WTC11 (cell line): ENCODE measurements at regions not wholly inside any gene's neighbourhood (a gene's known extent, or its start where the extent isn't known, plus 50 kb on each side); places are given as distances from the start of the nearest gene placed in this dataset.
"Not testable (repeated sequence)": the region's sequence is repeated elsewhere in the genome, so short reads cannot be mapped to it uniquely, and the experiment has no call there.

Source experiments
- ATAC-seq: fragments of 200-7000 bp; cut with Tn5 transposase; 2 replicates; pipeline ENCODE4 v1.10.0; 2021; ENCODE audit warnings: mild to moderate bottlenecking, moderate library complexity
- CTCF ChIA-PET: fragments of 300-600 bp; sonication (Branson Sonifier 250); formaldehyde crosslinking; loops from one replicate; lab custom pipeline; 2021; ENCODE audit warnings: antibody characterized with exemption; lab: Charles Lee
- POLR2A ChIA-PET: fragments of 350-600 bp; sonication (Branson Sonifier 250); formaldehyde crosslinking; loops from one replicate; lab custom pipeline; 2021; ENCODE audit warnings: antibody characterized with exemption; lab: Charles Lee
- DNase-seq: peaks from one replicate; pipeline ENCODE4 v3.0.0; 2021; ENCODE audit warnings: low spot score
- H3K27ac Mint-ChIP-seq: 2 replicates; pipeline ENCODE4 v1.8.0; 2021; ENCODE audit warnings: mixed read lengths
- H3K27me3 Mint-ChIP-seq: 2 replicates; pipeline ENCODE4 v1.8.0; 2021; ENCODE audit warnings: low read depth, mild to moderate bottlenecking, moderate library complexity, mixed read lengths
- H3K36me3 Mint-ChIP-seq: 2 replicates; pipeline ENCODE4 v1.8.0; 2021; ENCODE audit warnings: mixed read lengths
- H3K4me1 Mint-ChIP-seq: 2 replicates; pipeline ENCODE4 v1.8.0; 2022; ENCODE audit warnings: mixed read lengths
- H3K4me3 Mint-ChIP-seq: 2 replicates; pipeline ENCODE4 v1.8.0; 2021; ENCODE audit warnings: mild to moderate bottlenecking, moderate library complexity, mixed read lengths
- H3K9me3 Mint-ChIP-seq: 2 replicates; pipeline ENCODE4 v1.8.0; 2021; ENCODE audit warnings: mixed read lengths
- ATF6 ChIP-seq: sonication (generic); formaldehyde crosslinking; IDR thresholded peaks from 2 replicates; pipeline ENCODE4 v1.8.1; 2023; ENCODE audit warnings: mild to moderate bottlenecking, missing genetic modification reagents
- CREM ChIP-seq: sonication (generic); formaldehyde crosslinking; IDR thresholded peaks from 2 replicates; pipeline ENCODE4 v1.8.1; 2022; ENCODE audit warnings: mild to moderate bottlenecking, missing genetic modification reagents, moderate library complexity
- E2F1 ChIP-seq: sonication (generic); formaldehyde crosslinking; IDR thresholded peaks from 2 replicates; pipeline ENCODE4 v1.8.0; 2022; ENCODE audit warnings: mild to moderate bottlenecking, missing genetic modification reagents
- HMGXB4 ChIP-seq: sonication (generic); formaldehyde crosslinking; IDR thresholded peaks from 2 replicates; pipeline ENCODE4 v1.8.1; 2023; ENCODE audit warnings: mild to moderate bottlenecking, moderate library complexity, missing genetic modification reagents
- IRF1 ChIP-seq: sonication (generic); formaldehyde crosslinking; IDR thresholded peaks from 2 replicates; pipeline ENCODE4 v1.8.0; 2023; ENCODE audit warnings: missing genetic modification reagents
- NFE2L1 ChIP-seq: sonication (generic); formaldehyde crosslinking; IDR thresholded peaks from 2 replicates; pipeline ENCODE4 v1.8.1; 2023; ENCODE audit warnings: missing genetic modification reagents
- NR2C2 ChIP-seq: sonication (generic); formaldehyde crosslinking; IDR thresholded peaks from 2 replicates; pipeline ENCODE4 v1.8.0; 2022; ENCODE audit warnings: mild to moderate bottlenecking, missing genetic modification reagents
- PRRX2 ChIP-seq: fragments of 250-450 bp; sonication (Bioruptor Pico); IDR thresholded peaks from 2 replicates; pipeline ENCODE4 v1.8.0; 2021; ENCODE audit warnings: mild to moderate bottlenecking
- SMAD3 ChIP-seq: sonication (generic); formaldehyde crosslinking; IDR thresholded peaks from 2 replicates; pipeline ENCODE4 v1.8.0; 2022; ENCODE audit warnings: missing genetic modification reagents, mild to moderate bottlenecking, borderline replicate concordance
- STAT6 ChIP-seq: sonication (generic); formaldehyde crosslinking; conservative IDR thresholded peaks from 2 replicates; pipeline ENCODE4 v1.8.1; 2023; ENCODE audit warnings: mild to moderate bottlenecking, low read depth, missing genetic modification reagents, moderate library complexity
- TCF7 ChIP-seq: sonication (generic); formaldehyde crosslinking; IDR thresholded peaks from 2 replicates; pipeline ENCODE4 v1.8.0; 2022; ENCODE audit warnings: mild to moderate bottlenecking, low read depth, missing genetic modification reagents, moderate library complexity
- ZBTB21 ChIP-seq: sonication (generic); formaldehyde crosslinking; IDR thresholded peaks from 2 replicates; pipeline ENCODE4 v1.8.1; 2023; ENCODE audit warnings: mild to moderate bottlenecking, missing genetic modification reagents, borderline replicate concordance
- ZNF281 ChIP-seq: sonication (generic); formaldehyde crosslinking; IDR thresholded peaks from 2 replicates; pipeline ENCODE4 v1.8.0; 2023; ENCODE audit warnings: mild to moderate bottlenecking, missing genetic modification reagents
- ZNF425 ChIP-seq: fragments of 250-450 bp; sonication (Bioruptor Pico); conservative IDR thresholded peaks from 2 replicates; pipeline ENCODE4 v1.9.0; 2021; ENCODE audit warnings: mild to moderate bottlenecking
- ZSCAN18 ChIP-seq: fragments of 250-450 bp; sonication (Bioruptor Pico); IDR thresholded peaks from 2 replicates; pipeline ENCODE4 v2.1.2; 2022; ENCODE audit warnings: mild to moderate bottlenecking, moderate library complexity

- H3K27me3 Mint-ChIP-seq: no peaks in the 10 kb centered on the region
- ATAC-seq (no peak), DNase-seq (no peak)
- no peaks in the 10 kb centered on the region for H3K36me3 Mint-ChIP-seq
- peaks cover 18% of the 10 kb centered on the region for H3K9me3 Mint-ChIP-seq
- H3K4me3 Mint-ChIP-seq: no peak overlapping the region
- no peaks in the 10 kb centered on the region for H3K4me1 Mint-ChIP-seq
- ChIA-PET CTCF (no interaction called here), POLR2A (no interaction called here)
- H3K27ac Mint-ChIP-seq: no peak overlapping the region
- TF ChIP-seq NFE2L1: no peak
- no peak for TF ChIP-seq ZNF425 (CRISPR knock-in tag)
- TF ChIP-seq ZBTB21 (CRISPR knock-in tag): no peak
These were observed 340.0 kb upstream of the NDST4 start for GRCh38 chr4:115453416-115453815.

GRCh38 chr4:115452229-115452628 is 338.8 kb upstream of the NDST4 start:
- H3K4me1 Mint-ChIP-seq, ATAC-seq, H3K27me3 Mint-ChIP-seq, POLR2A ChIA-PET, H3K36me3 Mint-ChIP-seq, CTCF ChIA-PET, DNase-seq, H3K4me3 Mint-ChIP-seq, H3K27ac Mint-ChIP-seq: not testable (repeated sequence)
- peaks cover 21% of the 10 kb centered on the region for H3K9me3 Mint-ChIP-seq

GRCh38 chr4:115437739-115438138 is 324.3 kb upstream of the NDST4 start:
- Mint-ChIP-seq H3K27ac (no peak overlapping the region), H3K27me3 (no peaks in the 10 kb centered on the region), H3K4me1 (peaks cover 14% of the 10 kb centered on the region), H3K36me3 (peaks cover 18% of the 10 kb centered on the region), H3K9me3 (peaks cover 23% of the 10 kb centered on the region), H3K4me3 (no peak overlapping the region)
- ChIA-PET CTCF (no interaction called here), POLR2A (no interaction called here)
- DNase-seq (no peak), ATAC-seq (no peak)
- TF ChIP-seq ATF6 (CRISPR knock-in tag) (no peak), IRF1 (CRISPR knock-in tag) (no peak), TCF7 (CRISPR knock-in tag) (no peak), NR2C2 (CRISPR knock-in tag) (no peak), SMAD3 (CRISPR knock-in tag) (no peak), PRRX2 (CRISPR knock-in tag) (no peak), HMGXB4 (CRISPR knock-in tag) (no peak), ZSCAN18 (CRISPR knock-in tag) (no peak), STAT6 (CRISPR knock-in tag) (no peak), CREM (CRISPR knock-in tag) (no peak), E2F1 (CRISPR knock-in tag) (no peak), ZNF281 (CRISPR knock-in tag) (no peak)
